HuH-7 (cell line): ENCODE measurements at regions not wholly inside any gene's neighbourhood (a gene's known extent, or its start where the extent isn't known, plus 50 kb on each side); places are given as distances from the start of the nearest gene placed in this dataset.
"Not testable (repeated sequence)": the region's sequence is repeated elsewhere in the genome, so short reads cannot be mapped to it uniquely, and the experiment has no call there.

ENCODE experiments used
- DNase-seq: peaks from one replicate; pipeline ENCODE4 v3.0.0; 2011; ENCODE audit warnings: low spot score

GRCh38 chr7:89618274-89618673 lies 536.0 kb upstream of the STEAP1 start:
- DNase-seq, result no peak

- no peak for DNase-seq
Observed at GRCh38 chr7:89621925-89622641, 532.2 kb upstream of the STEAP1 start.

GRCh38 chr7:89623018-89623672 lies 531.1 kb upstream of the STEAP1 start:
- DNase-seq, result peak; percentile 4

GRCh38 chr7:89624155-89624554 lies 530.1 kb upstream of the STEAP1 start:
- DNase-seq, result not testable (repeated sequence)

DNA sequence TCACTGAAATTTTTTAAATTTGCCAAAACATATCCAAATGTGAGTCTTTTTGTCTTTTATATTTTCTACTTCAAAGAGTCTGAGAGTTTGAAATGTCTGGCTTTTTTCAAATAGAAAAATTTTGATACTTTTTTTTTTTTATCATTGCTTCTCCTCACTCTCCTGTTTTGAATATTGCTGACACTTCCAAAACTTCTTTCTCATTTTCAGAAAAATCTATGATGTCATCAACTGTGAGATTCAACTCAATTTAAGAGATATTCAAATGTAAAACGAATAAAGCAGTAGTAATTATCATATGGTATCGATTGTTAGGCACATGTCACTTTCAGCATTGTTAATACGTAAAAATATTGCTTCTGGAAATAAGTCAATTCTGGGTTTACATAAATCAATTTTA lies 505.8 kb upstream of the STEAP1 start:
- no peak for DNase-seq

- DNase-seq, result no peak
Observed at GRCh38 chr7:89655946-89656345, 498.3 kb upstream of the STEAP1 start.

- no peak for DNase-seq
Observed at GRCh38 chr7:89661876-89662275, 492.4 kb upstream of the STEAP1 start.

DNA sequence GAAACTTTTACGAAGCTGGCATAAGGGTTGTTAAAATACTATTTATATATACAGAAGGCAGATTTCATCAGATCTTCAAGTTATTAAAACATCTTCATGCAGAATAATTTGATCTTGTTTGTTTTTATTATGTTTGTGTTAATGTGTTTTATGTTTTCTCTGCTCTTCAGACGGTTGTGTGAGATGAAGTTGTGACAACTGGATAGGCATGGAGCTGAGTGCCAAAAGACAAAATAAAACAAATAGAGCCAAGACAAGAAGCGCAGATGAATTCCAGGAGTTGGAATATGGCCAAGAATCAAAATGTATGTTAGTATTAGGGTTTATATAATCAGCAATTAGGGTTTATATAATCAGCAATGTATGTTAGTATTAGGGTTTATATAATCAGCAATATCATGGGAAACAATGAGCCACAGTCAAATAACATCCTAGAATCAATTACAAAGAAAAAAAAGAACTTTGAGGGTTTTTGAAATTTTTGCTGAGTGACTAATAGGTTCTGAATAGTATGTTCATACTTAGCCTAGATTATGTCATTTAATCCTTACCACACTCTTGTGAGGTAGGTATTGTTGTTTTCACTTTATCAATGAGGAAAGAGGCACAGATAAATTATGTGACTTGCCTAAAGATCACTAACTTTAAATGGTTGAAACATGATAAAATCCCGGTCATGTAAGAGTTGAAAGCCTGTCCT lies 488.0 kb upstream of the STEAP1 start:
- no peak for DNase-seq

- DNase-seq, result no peak
Observed at GRCh38 chr7:89680161-89680560, 474.1 kb upstream of the STEAP1 start.

- DNase-seq, result no peak
Observed at GRCh38 chr7:89681448-89681847, 472.8 kb upstream of the STEAP1 start.

DNA sequence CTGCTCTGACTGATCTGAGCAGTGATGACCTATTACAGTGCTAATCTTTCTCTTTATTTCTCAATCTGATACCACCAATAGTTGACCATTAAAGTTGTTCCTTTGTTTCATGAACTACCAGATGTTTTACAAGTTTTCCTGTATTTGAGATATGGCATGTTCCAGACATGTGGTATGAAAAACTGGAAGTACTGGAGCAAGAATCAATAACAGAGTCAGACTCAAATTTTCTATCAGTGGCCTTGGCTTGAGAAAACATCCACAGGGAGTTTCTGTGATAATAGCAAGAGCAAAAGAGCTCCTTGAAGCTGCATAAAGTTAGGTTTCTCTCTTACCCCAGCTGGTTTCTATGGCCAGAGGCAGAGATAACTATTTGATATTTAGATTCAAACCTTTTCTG lies 469.0 kb upstream of the STEAP1 start:
- DNase-seq, result no peak

GRCh38 chr7:89687211-89687610 lies 467.1 kb upstream of the STEAP1 start:
- no peak for DNase-seq

- no peak for DNase-seq
Observed at GRCh38 chr7:89695241-89695640, 459.0 kb upstream of the STEAP1 start.

GRCh38 chr7:89714131-89714530 lies 440.1 kb upstream of the STEAP1 start:
- no peak for DNase-seq

GRCh38 chr7:89718941-89719340 lies 435.3 kb upstream of the STEAP1 start:
- DNase-seq, result not testable (repeated sequence)

DNA sequence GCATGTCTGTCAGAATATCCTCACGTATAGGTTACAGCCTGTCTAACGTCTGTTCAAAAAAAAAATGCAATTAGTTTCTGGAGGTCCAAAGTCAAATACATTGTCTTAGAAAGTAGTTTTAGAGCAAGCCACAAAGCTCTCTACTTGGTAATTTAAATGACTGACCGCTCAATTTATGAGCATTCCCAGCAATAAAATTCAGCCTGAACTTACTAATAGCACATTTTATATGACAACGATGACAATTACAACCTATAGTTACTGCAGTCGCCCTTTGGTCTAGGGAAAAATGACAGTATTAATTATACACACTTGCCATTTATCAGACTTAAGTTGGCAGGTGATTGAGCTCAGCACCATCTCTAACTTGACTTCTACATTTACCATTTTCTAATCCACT lies 425.8 kb upstream of the STEAP1 start:
- no peak for DNase-seq

GRCh38 chr7:89731751-89732445 lies 422.4 kb upstream of the STEAP1 start:
- DNase-seq, result no peak

DNA sequence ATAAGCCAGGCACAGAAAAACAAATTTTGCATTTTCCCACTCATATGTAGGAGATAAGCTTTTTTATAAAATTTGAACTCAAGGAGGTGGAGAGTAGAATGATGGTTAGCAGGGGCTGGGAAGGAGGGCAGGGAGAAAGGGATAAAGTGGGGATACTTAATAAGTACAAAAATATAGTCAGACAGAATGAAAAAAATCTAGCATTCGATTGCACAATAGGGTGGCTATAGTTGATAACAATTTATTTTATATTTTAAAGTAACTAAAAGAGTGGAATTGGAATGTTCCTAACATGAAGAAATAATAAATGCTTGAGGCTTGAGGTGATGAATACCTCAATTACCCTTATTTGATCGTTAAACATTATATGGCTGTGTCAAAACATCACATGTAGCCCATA lies 415.7 kb upstream of the STEAP1 start:
- no peak for DNase-seq

- DNase-seq, result no peak
Observed at GRCh38 chr7:89757910-89758309, 396.4 kb upstream of the STEAP1 start.

DNA sequence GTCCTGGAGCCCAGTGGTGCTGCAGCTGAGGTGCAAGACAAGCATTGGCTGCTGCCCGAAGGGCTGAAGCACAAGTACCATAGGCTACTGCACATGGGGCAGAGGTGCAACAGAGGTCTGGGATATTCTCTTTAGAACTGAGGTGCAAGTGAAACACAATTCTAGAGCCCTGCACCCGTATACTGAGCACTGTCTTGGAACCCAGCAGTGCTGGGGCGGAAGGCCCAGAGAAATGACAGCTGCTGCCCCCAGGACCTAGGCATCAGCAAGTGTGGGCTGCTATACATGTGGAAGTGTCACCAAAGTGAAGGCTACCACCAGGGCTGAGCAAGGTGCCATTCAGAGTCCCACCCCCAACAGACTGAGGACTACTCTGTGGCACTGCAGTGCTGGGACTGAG lies 393.6 kb upstream of the STEAP1 start:
- no peak for DNase-seq

DNA sequence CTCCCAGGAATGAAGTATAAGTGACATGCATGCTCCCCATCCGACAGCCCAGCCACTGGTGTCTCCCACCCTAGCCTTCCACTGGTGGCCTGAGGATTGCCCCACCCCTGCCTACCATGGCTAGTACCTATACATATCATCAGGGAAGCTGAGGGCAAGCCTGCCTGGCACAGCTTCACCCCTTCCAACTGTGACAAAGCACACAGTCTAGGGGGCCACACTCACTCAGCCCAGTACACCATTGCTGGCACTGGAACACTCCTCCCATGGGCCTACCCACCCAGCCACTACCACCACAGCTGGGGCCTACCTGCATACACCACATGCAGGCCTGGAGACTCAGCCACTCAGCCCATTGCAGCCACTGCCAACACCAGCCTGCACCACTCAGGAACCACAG lies 393.1 kb upstream of the STEAP1 start:
- no peak for DNase-seq

DNA sequence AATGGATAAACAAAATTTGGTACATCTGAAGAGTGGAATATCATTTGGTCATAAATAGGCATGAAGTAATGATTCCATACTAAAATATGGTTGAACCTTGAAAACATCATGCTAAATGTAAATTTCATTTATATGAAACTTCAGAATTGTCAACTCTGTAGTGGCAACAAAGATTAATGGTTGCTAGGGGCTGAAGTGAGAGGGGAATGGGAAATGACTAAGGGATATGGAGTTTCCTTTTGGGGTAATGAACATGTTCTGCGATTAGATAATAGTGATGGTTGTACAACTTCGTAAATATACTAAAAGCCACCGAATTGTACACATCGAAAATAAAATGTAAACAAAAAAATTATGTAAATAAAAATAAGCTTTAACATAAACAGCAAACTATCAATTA lies 384.1 kb upstream of the STEAP1 start:
- no peak for DNase-seq
